Psoas muscle (tissue), 7 donors: ENCODE measurements at regions not wholly inside any gene's neighbourhood (a gene's known extent, or its start where the extent isn't known, plus 50 kb on each side); places are given as distances from the start of the nearest gene placed in this dataset.

Source experiments
- ATAC-seq, 4 donors: fragments of 200-7000 bp; cut with Tn5 transposase; one replicate each; pipeline ENCODE4 v1.9.1; 2020; ENCODE audit warnings: moderate library complexity in 3 of 4, mild to moderate bottlenecking in 2 of 4
- DNase-seq, 2 donors: peaks; one replicate each; pipeline ENCODE4 v3.0.0-alpha.2; 2020
- H3K27ac ChIP-seq: fragments of 200-600 bp; one replicate; pipeline ENCODE4 v1.8.0; 2022
- H3K27me3 ChIP-seq, 3 donors: fragments of 200-600 bp in 1 of 3; one replicate each; pipeline versions ENCODE4 v1.6.1 to v1.8.0; 2013 to 2022; ENCODE audit warnings: low read length in 2 of 3, mild to moderate bottlenecking in 2 of 3, moderate library complexity in 1 of 3; ENCODE audit not compliant: insufficient read depth in 3 of 3
- H3K36me3 ChIP-seq, 2 donors: fragments of 200-600 bp in 1 of 2; one replicate each; pipeline versions ENCODE4 v1.6.1 to v1.8.0; 2013 to 2022; ENCODE audit warnings: low read depth in 1 of 2, mild to moderate bottlenecking in 1 of 2, moderate library complexity in 1 of 2; ENCODE audit not compliant: insufficient read depth in 1 of 2
- H3K4me1 ChIP-seq: fragments of 200-600 bp; one replicate; pipeline ENCODE4 v1.8.0; 2022
- H3K4me3 ChIP-seq: fragments of 200-600 bp; one replicate; pipeline ENCODE4 v1.8.0; 2022; ENCODE audit warnings: mild to moderate bottlenecking
- H3K9me3 ChIP-seq: fragments of 200-600 bp; one replicate; pipeline ENCODE4 v1.8.0; 2022
- WGBS, 3 donors: extraction: QIAGEN DNeasy Blood & Tissue Kit; methylation state at CpG; one replicate each; pipeline versions ENCODE4 v1.1.6 to v1.1.7; 2013; 5-methylcytosine and 5-hydroxymethylcytosine counted together
- intact Hi-C, 2 donors: fragments of 100-400 bp; cut with DNase I; formaldehyde crosslinking; loops; one replicate each; pipeline versions ENCODE4 v1.11.0 to v1.14.2; 2022
- TF ChIP-seq, protein P1 (sequence below): fragments of 200-600 bp; IDR thresholded peaks from one replicate; pipeline ENCODE4 v1.8.0; 2022; ENCODE audit warnings: antibody characterized with exemption
- donor health status: healthy with polysubstance abuse.
- donor health status: DM: no; HTN: no; CAD: no; lungs with moderate emphysema.
- donor health status: Bipolar disorder and iron deficiency.
- donor health status: healthy.
- donor health status: DM: yes; HTN: yes; CAD: no.
- donor health status: DM: no; HTN: no; CAD: no.
- donor health status: DM: yes; HTN: yes; CAD: no.

DNA sequence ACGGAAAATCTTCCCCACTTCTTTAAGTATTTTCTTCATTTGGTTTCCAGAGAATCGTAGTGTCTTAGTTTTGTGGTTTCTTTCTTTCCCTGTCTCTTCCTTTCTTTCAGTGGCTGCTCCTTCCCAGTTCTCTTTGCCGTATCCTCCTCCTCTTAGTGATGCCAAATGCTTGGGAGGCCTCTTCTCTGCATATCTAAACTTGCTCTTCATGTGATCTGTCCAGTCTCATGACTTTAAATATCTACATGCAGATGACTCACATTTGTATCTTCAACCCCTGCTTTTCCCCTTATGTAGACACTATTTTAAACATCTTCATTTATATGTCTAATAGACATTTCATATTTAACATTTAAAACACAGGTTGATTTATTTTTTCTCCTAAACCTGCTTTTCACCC is 149.2 kb downstream of the PTCSC3 start:
- intact Hi-C loops: no loop called here
- Histone ChIP-seq H3K4me1 (no peaks in the 10 kb centered on the region), H3K4me3 (no peak overlapping the region), H3K27ac (no peak overlapping the region), H3K36me3 (no peaks in the 10 kb centered on the region), H3K27me3 (no peaks in the 10 kb centered on the region), H3K9me3 (no peaks in the 10 kb centered on the region)
- DNase-seq (no peak), ATAC-seq (no peak)
- TF ChIP-seq, protein P1, sequence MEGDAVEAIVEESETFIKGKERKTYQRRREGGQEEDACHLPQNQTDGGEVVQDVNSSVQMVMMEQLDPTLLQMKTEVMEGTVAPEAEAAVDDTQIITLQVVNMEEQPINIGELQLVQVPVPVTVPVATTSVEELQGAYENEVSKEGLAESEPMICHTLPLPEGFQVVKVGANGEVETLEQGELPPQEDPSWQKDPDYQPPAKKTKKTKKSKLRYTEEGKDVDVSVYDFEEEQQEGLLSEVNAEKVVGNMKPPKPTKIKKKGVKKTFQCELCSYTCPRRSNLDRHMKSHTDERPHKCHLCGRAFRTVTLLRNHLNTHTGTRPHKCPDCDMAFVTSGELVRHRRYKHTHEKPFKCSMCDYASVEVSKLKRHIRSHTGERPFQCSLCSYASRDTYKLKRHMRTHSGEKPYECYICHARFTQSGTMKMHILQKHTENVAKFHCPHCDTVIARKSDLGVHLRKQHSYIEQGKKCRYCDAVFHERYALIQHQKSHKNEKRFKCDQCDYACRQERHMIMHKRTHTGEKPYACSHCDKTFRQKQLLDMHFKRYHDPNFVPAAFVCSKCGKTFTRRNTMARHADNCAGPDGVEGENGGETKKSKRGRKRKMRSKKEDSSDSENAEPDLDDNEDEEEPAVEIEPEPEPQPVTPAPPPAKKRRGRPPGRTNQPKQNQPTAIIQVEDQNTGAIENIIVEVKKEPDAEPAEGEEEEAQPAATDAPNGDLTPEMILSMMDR: no peak
- 81 to 82% (median 81%) methylated on average over 3 of the region's 3 CpGs for WGBS, 3 donors

- no peaks in the 10 kb centered on the region for H3K27me3 ChIP-seq
- WGBS, 3 donors: 65 to 66% (median 65%) methylated on average over 8 of the region's 8 CpGs
- no peak overlapping the region for H3K4me3 ChIP-seq
- ATAC-seq: no peak
- no peaks in the 10 kb centered on the region for H3K36me3 ChIP-seq
- intact Hi-C loops: no loop called here
- no peak overlapping the region for H3K27ac ChIP-seq
- H3K4me1 ChIP-seq: no peaks in the 10 kb centered on the region
- TF ChIP-seq, protein P1: no peak
- no peaks in the 10 kb centered on the region for H3K9me3 ChIP-seq
- no peak for DNase-seq
These were observed 153.6 kb downstream of the PTCSC3 start for GRCh38 chr14:36022765-36023410.

GRCh38 chr14:36021591-36022320 is 154.8 kb downstream of the PTCSC3 start:
- WGBS, 3 donors: 78 to 83% (median 79%) methylated on average over 4 of the region's 4 CpGs
- no peaks in the 10 kb centered on the region for H3K4me1 ChIP-seq
- intact Hi-C loops: no loop called here

DNA sequence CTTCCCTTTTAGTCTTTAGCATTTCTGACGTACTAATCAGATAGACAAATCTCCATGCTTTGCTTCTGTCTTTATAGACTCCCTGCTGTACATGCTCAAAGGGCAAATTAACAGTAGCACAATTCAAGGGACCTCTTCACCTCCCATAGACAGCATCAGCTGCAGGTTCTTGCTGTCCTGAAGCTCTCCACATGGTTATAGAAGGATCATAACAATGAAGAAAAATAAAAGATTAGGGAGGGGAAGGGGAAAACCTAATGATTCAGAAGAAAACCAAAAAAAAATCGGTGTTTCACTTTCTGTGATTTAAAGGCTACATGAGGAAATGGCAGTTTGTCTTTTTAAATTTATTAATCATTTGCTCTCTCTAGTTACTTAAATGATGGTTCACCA is 155.5 kb downstream of the PTCSC3 start:
- H3K4me3 ChIP-seq: no peak overlapping the region
- ATAC-seq: no peak
- H3K36me3 ChIP-seq: no peaks in the 10 kb centered on the region
- no peaks in the 10 kb centered on the region for H3K4me1 ChIP-seq
- intact Hi-C loops: no loop called here
- H3K9me3 ChIP-seq: no peaks in the 10 kb centered on the region
- H3K27me3 ChIP-seq: no peaks in the 10 kb centered on the region
- H3K27ac ChIP-seq: no peak overlapping the region
- TF ChIP-seq, protein P1: no peak
- DNase-seq: no peak
- 67 to 81% (median 69%) methylated on average over 2 of the region's 2 CpGs for WGBS, 3 donors

More at GRCh38 chr14:36021591-36022320, 154.8 kb downstream of the PTCSC3 start:
- no peak overlapping the region for H3K27ac ChIP-seq
- ATAC-seq (no peak), DNase-seq (no peak)
- no peaks in the 10 kb centered on the region for H3K9me3 ChIP-seq
- H3K4me3 ChIP-seq: no peak overlapping the region
- H3K36me3 ChIP-seq: no peaks in the 10 kb centered on the region
- no peaks in the 10 kb centered on the region for H3K27me3 ChIP-seq
- TF ChIP-seq, protein P1: no peak
